HUES6 (cell line): ENCODE measurements at regions not wholly inside any gene's neighbourhood (a gene's known extent, or its start where the extent isn't known, plus 50 kb on each side); places are given as distances from the start of the nearest gene placed in this dataset.

Experiments
- H3K27ac ChIP-seq: 2 replicates; pipeline ENCODE4 v1.7.0; 2013; ENCODE audit warnings: low read depth, mild to moderate bottlenecking, low read length, inconsistent platforms
- H3K27me3 ChIP-seq: 2 replicates; pipeline ENCODE4 v1.6.1; 2013; ENCODE audit warnings: low read length; ENCODE audit not compliant: control insufficient read depth, insufficient read depth
- H3K36me3 ChIP-seq: 2 replicates; pipeline ENCODE4 v1.6.1; 2013; ENCODE audit warnings: low read length; ENCODE audit not compliant: control insufficient read depth, insufficient read depth
- H3K4me1 ChIP-seq: 2 replicates; pipeline ENCODE4 v1.6.1; 2013; ENCODE audit warnings: low read length; ENCODE audit not compliant: control insufficient read depth, insufficient read depth
- H3K4me3 ChIP-seq: 2 replicates; pipeline ENCODE4 v1.5.1; 2013; ENCODE audit warnings: low read depth, low read length
- H3K9ac ChIP-seq: one replicate; pipeline ENCODE4 v1.6.1; 2013; ENCODE audit warnings: mild to moderate bottlenecking, low read length
- H3K9me3 ChIP-seq: 2 replicates; pipeline ENCODE4 v1.6.1; 2013; ENCODE audit warnings: low read depth, low read length; ENCODE audit not compliant: control insufficient read depth, insufficient read depth

DNA sequence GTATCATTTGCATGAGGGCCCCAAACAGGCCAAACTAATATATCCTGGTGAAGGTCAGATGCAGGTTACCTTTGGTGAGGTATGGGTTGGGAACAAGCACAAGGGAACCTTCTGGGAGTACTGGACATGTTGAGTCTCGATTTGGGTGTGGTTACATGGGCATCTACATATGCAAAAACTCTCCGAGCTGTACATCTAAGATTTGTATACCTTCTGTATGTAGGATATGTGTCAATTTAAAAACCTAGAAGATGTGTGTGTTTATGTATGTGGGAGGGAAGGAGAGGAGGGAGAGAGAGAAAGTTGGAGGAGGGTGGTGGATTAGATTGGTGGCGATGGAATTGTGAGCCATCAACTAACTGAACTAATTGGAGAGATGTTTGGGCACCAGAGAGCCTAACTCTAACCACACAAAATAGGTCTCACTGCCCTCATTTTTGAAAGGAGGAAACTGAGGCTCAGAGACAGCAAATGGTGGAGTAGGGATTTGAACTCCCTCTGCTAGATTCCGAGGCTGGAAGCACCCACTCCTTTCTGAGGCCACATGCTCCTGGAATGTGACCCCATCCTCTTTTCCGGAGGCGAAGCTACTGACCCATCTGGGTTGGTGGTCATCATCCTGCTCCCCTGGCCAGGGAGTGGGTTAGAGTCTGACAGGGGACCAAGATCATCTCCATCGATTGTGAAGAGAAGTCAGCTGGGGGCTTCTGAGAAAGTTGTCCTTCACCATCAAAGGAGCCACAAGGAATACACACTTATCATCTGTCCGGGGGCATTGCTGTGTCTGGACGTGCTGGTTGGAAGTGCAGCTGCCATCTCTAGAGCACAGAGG is 107.3 kb upstream of the MYCN start:
- no peak overlapping the region for H3K4me3 ChIP-seq
- 0 out of 2 replicates have a peak, but pooled peaks cover 4% of the 10 kb centered on the region for H3K9me3 ChIP-seq
- no peaks in the 10 kb centered on the region for H3K4me1 ChIP-seq
- no peak overlapping the region for H3K27ac ChIP-seq
- H3K36me3 ChIP-seq: no peaks in the 10 kb centered on the region
- no peaks in the 10 kb centered on the region for H3K27me3 ChIP-seq
- H3K9ac ChIP-seq: no peak overlapping the region

- 0 out of 2 replicates have a peak, but pooled peaks cover 4% of the 10 kb centered on the region for H3K9me3 ChIP-seq
Measured at GRCh38 chr2:15833731-15834130, 106.6 kb upstream of the MYCN start.

GRCh38 chr2:15834381-15835031 is 105.8 kb upstream of the MYCN start:
- Histone ChIP-seq H3K27ac (no peak overlapping the region), H3K4me3 (no peak overlapping the region), H3K4me1 (no peaks in the 10 kb centered on the region), H3K36me3 (no peaks in the 10 kb centered on the region), H3K9me3 (0 out of 2 replicates have a peak, but pooled peaks cover 4% of the 10 kb centered on the region), H3K27me3 (no peaks in the 10 kb centered on the region), H3K9ac (no peak overlapping the region)

More at GRCh38 chr2:15833731-15834130, 106.6 kb upstream of the MYCN start:
- Histone ChIP-seq H3K4me1 (no peaks in the 10 kb centered on the region), H3K27ac (no peak overlapping the region), H3K36me3 (no peaks in the 10 kb centered on the region), H3K27me3 (no peaks in the 10 kb centered on the region), H3K9ac (no peak overlapping the region), H3K4me3 (no peak overlapping the region)

DNA sequence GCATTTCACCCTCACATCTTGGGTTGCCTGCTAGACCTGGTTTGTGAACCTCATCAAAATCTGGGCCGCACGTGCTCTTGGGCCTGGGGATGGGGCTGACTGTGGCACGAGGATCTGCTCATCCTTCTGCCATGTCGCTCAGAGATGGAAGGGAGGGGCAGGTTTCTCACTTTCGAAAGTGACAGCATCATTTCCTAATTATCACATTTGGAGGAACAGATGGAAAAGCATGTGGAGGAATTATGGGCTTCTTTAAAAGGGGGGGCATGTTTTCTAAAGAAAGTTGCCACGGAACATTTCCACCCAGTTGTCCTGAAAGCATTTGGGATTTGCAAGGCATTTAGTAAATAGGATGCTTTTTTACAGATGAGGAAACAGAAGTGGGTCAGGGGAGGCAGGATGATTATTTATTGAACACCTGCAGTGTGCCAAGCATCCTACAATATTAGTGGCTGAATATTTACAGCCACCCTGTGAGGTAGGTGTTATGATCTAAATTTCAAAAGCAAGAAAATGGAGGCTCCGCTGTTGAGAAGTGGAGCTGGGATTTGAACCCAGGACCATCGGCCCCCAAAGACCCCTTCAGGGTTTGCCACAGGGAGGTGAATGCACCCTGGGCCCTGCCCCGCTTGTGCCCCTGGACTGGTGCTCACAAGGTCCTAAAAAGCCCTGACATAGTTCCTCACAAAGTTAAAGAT is 104.2 kb upstream of the MYCN start:
- Histone ChIP-seq H3K27ac (no peak overlapping the region), H3K36me3 (no peaks in the 10 kb centered on the region), H3K4me1 (no peaks in the 10 kb centered on the region), H3K27me3 (no peaks in the 10 kb centered on the region), H3K4me3 (no peak overlapping the region), H3K9me3 (0 out of 2 replicates have a peak, but pooled peaks cover 4% of the 10 kb centered on the region), H3K9ac (no peak overlapping the region)

DNA sequence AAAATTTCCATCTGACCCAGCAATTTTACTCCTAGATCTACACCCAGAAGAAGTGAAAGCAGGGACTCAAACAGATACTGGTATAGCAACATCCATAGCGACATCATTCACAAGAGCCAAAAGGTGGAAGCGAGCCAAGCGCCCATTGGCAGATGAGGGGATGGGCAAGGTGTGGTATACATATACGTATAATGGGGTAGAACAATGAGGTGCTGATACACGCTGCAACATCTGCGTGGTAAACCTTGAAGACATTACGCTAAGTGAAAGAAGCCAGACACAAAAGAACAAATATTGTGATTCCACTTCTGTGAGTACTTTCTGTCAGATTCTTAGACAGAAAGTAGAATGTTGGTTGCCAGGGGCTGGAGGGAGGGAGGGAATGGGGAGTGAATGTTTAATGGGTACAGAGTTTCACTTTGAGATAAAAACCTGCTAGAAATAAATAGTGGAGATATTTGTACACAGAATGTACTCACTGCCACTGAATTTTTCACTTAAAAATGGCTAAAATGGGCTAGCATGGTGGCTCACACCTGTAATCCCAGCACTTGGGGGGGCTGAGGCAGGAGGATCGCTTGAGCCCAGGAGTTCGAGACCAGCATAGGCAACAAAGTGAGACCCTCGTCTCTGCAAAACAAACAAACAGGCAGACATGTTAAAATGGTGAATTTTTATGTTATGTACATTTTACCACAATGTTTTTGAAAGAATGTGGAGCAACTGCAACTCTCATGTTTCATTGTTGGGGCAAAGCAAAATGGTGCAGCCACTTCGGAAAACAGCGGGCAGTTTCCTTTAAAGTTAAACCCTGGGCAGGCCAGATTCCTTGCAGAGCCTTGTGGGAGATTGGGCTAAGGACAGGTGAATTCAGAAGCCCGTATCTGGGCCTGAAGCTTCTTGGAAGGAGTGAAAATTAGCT is 103.4 kb upstream of the MYCN start:
- Histone ChIP-seq H3K4me1 (no peaks in the 10 kb centered on the region), H3K9me3 (0 out of 2 replicates have a peak, but pooled peaks cover 4% of the 10 kb centered on the region), H3K4me3 (no peak overlapping the region), H3K27ac (no peak overlapping the region), H3K9ac (no peak overlapping the region), H3K27me3 (no peaks in the 10 kb centered on the region; the same call in 1 of the 2 replicates), H3K36me3 (no peaks in the 10 kb centered on the region)

DNA sequence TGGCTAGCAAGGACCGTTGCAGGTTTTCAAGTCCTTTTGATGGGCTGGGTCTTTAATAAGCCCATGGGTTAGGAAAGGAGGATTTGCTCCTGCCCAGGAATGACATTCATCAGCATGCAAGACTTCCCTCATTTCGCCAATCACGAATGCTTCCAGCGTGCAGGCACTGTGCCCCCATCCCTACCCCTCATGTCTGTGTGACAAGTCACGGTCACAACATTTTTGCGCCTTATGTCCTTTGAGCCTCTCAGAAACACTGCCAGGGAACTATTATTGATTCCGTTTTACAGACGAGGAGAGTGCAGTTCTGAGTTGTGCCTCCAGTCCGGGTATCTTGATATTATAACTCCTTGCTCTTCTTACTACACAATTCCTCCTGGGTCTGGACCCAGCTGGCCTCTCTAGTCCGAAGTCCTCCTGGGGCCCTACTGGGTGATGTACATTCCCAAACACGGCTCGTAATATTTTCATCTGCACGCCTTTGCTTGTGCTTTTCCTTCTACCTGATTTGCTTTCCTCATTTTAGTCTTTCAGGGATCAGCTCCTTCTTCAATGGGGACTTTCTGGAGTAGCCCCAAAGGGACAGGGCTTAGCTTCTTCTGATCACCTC is 101.8 kb upstream of the MYCN start:
- H3K9me3 ChIP-seq: 0 out of 2 replicates have a peak, but pooled peaks cover 4% of the 10 kb centered on the region

GRCh38 chr2:15839426-15840124 is 100.8 kb upstream of the MYCN start:
- Histone ChIP-seq H3K27me3 (no peaks in the 10 kb centered on the region; the same call in 1 of the 2 replicates), H3K27ac (no peak overlapping the region), H3K4me3 (no peak overlapping the region), H3K36me3 (no peaks in the 10 kb centered on the region), H3K9ac (no peak overlapping the region), H3K4me1 (no peaks in the 10 kb centered on the region; the same call in 1 of the 2 replicates), H3K9me3 (0 out of 2 replicates have a peak, but pooled peaks cover 2% of the 10 kb centered on the region)

More for the DNA sequence above, 101.8 kb upstream of the MYCN start:
- Histone ChIP-seq H3K4me3 (no peak overlapping the region), H3K27me3 (no peaks in the 10 kb centered on the region; the same call in 1 of the 2 replicates), H3K27ac (no peak overlapping the region), H3K4me1 (no peaks in the 10 kb centered on the region; the same call in 1 of the 2 replicates), H3K9ac (no peak overlapping the region), H3K36me3 (no peaks in the 10 kb centered on the region)

DNA sequence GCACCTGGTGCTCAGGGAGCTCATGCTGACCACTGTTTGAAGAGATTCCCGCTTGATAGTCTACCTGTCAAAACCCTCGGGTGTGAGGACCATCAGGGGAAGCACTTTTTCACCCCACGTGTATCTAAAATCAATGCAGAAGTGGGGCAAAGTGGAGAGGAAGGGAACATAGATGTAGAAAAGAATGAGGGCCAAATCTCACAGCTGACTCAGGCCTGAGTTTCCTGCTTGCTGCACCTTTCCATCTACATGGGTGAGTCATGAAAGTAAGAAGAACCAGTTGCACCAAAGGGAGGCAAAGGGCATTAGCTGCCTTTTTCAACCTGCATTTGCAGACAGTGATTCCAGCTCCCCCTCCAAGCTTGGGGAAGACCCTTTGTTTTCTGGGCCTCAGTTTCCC is 100.2 kb upstream of the MYCN start:
- no peaks in the 10 kb centered on the region; the same call in 1 of the 2 replicates for H3K27me3 ChIP-seq
- H3K27ac ChIP-seq: no peak overlapping the region
- H3K4me1 ChIP-seq: no peaks in the 10 kb centered on the region; the same call in 1 of the 2 replicates
- no peaks in the 10 kb centered on the region for H3K9me3 ChIP-seq
- H3K4me3 ChIP-seq: no peak overlapping the region
- H3K36me3 ChIP-seq: no peaks in the 10 kb centered on the region
- no peak overlapping the region for H3K9ac ChIP-seq

DNA sequence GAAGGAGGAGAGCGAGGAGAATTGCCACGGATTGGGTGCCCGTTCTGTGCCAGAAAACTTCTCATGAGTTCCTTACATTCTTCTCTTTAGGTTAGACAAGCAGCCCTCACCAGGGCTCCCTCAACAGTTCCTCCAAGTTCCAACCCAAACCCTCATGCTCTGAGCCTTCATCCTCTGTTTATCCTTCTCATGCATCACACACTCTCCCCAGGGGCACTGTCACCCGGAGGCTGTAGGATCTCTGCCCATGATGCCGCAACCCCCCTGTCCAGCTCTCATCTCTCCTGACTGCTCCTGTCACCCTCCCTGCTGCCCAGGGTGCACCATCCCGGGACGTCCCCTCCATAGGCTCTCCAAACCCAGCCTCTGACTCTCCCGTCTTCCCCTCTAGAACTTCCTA is 99.4 kb upstream of the MYCN start:
- Histone ChIP-seq H3K4me1 (no peaks in the 10 kb centered on the region; the same call in 1 of the 2 replicates), H3K4me3 (no peak overlapping the region), H3K9me3 (no peaks in the 10 kb centered on the region), H3K27me3 (no peaks in the 10 kb centered on the region; the same call in 1 of the 2 replicates), H3K27ac (no peak overlapping the region), H3K9ac (no peak overlapping the region), H3K36me3 (no peaks in the 10 kb centered on the region)
